ENCODE measurements at regions not wholly inside any gene's neighbourhood (a gene's known extent, or its start where the extent isn't known, plus 50 kb on each side); places are given as distances from the start of the nearest gene placed in this dataset.

GRCh38 chr14:95379634-95380033 lies 59.9 kb upstream of the CLMN start:
- TF ChIP-seq POLR2A (IDR thresholded peaks at IDR 0.05), result no peak
- TF ChIP-seq CTCF (IDR thresholded peaks at IDR 0.05 in 4 of 5, conservative IDR thresholded peaks at IDR 0.05 in 1 of 5), result no peak
